Endothelial cell (in vitro differentiated cells): ENCODE measurements at regions not wholly inside any gene's neighbourhood (a gene's known extent, or its start where the extent isn't known, plus 50 kb on each side); places are given as distances from the start of the nearest gene placed in this dataset.

Experiments used
- DNase-seq: peaks from one replicate; pipeline ENCODE4 v3.0.0; 2021; ENCODE audit warnings: low spot score
- H3K27ac Mint-ChIP-seq: one replicate; pipeline ENCODE4 v1.8.0; 2021; ENCODE audit warnings: mixed read lengths, inconsistent platforms; ENCODE audit not compliant: unreplicated experiment
- H3K27me3 Mint-ChIP-seq: one replicate; pipeline ENCODE4 v1.8.0; 2021; ENCODE audit warnings: mild to moderate bottlenecking, moderate library complexity, mixed read lengths, inconsistent platforms; ENCODE audit not compliant: unreplicated experiment
- H3K36me3 Mint-ChIP-seq: one replicate; pipeline ENCODE4 v1.8.0; 2021; ENCODE audit warnings: mild to moderate bottlenecking, low read depth, mixed read lengths, inconsistent platforms; ENCODE audit not compliant: unreplicated experiment
- H3K4me1 Mint-ChIP-seq: one replicate; pipeline ENCODE4 v1.8.0; 2021; ENCODE audit warnings: mild to moderate bottlenecking, mixed read lengths, inconsistent platforms; ENCODE audit not compliant: unreplicated experiment
- H3K4me3 Mint-ChIP-seq: one replicate; pipeline ENCODE4 v1.8.0; 2021; ENCODE audit warnings: mild to moderate bottlenecking, mixed read lengths, inconsistent platforms; ENCODE audit not compliant: unreplicated experiment
- H3K9me3 Mint-ChIP-seq: one replicate; pipeline ENCODE4 v1.8.0; 2021; ENCODE audit warnings: mixed read lengths, inconsistent platforms; ENCODE audit not compliant: unreplicated experiment
- TF ChIP-seq, protein P1 (sequence below): fragments of 200-600 bp; sonication (generic); IDR thresholded peaks from one replicate; pipeline ENCODE4 v1.5.0; 2021; ENCODE audit warnings: antibody characterized with exemption; ENCODE audit not compliant: unreplicated experiment

DNA sequence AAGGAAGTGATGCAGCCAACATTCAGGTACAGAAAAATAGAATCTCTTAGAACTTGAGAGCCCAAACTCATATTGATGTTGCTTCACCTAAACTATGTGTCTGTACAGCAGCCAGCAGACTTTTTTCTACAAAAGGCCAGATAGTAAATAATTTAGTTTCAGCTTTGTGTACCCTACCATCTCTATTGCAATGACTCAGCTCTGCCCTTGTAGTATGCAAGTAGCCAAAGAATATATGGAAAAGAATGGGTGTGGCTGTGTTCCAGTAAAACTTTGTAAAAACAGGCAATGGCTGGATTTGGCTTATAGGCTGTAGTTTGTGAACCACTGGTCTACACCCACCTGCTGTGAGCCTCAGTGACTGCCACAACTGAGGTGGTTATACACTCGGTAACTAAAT lies 392.5 kb upstream of the RARB start:
- Mint-ChIP-seq H3K27ac (no peak overlapping the region), H3K4me1 (no peaks in the 10 kb centered on the region), H3K27me3 (no peaks in the 10 kb centered on the region), H3K4me3 (no peak overlapping the region), H3K36me3 (no peaks in the 10 kb centered on the region), H3K9me3 (no peaks in the 10 kb centered on the region)
- DNase-seq, result no peak
- TF ChIP-seq, protein P1, sequence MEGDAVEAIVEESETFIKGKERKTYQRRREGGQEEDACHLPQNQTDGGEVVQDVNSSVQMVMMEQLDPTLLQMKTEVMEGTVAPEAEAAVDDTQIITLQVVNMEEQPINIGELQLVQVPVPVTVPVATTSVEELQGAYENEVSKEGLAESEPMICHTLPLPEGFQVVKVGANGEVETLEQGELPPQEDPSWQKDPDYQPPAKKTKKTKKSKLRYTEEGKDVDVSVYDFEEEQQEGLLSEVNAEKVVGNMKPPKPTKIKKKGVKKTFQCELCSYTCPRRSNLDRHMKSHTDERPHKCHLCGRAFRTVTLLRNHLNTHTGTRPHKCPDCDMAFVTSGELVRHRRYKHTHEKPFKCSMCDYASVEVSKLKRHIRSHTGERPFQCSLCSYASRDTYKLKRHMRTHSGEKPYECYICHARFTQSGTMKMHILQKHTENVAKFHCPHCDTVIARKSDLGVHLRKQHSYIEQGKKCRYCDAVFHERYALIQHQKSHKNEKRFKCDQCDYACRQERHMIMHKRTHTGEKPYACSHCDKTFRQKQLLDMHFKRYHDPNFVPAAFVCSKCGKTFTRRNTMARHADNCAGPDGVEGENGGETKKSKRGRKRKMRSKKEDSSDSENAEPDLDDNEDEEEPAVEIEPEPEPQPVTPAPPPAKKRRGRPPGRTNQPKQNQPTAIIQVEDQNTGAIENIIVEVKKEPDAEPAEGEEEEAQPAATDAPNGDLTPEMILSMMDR, result no peak

DNA sequence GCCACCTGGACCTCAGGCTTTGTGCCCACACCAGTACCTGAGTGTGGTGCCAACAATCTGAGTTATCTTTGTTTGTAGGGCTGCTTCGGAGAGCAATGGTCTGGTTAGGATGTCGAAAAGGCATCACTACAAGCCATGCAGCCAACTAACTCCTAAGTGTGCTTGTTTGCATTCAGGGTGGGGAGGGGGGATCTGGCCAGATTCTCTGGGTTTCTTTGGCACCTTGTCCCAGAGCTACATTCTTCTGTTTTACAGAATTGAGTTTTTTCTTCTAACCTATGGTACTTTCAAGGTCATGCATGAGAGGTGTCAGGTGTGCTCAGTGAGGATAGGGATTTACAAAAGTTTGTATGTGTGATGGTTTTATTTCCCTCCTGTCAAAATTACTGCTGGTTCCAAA lies 391.4 kb upstream of the RARB start:
- Mint-ChIP-seq H3K4me3 (no peak overlapping the region), H3K36me3 (no peaks in the 10 kb centered on the region), H3K27me3 (no peaks in the 10 kb centered on the region), H3K9me3 (no peaks in the 10 kb centered on the region), H3K4me1 (no peaks in the 10 kb centered on the region), H3K27ac (no peak overlapping the region)
- TF ChIP-seq, protein P1, result no peak
- no peak for DNase-seq

DNA sequence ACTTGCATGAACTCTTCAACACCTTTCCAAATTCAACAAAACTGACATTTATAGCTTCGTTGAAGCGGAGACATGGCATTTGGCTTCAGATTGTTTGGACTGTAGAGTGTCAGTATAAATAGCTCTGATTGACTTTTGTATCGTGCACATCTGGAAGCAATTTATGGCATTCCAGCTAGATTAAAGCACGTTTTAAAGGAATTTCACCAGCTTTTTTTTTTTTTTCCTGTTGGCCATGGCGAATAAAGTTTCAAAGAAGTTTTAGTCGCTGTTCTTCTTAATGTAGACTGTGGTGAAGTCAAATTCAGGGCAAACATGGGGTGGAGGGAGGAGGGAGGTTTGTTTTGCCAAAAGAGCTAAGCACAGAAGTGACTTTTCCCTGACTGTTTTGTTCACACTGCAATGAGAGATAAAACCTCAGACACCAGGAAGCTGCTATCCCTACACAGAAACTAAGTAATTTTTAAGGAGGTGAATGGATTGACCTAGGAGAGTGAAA lies 391.0 kb upstream of the RARB start:
- Mint-ChIP-seq H3K9me3 (no peaks in the 10 kb centered on the region), H3K27ac (no peak overlapping the region), H3K36me3 (no peaks in the 10 kb centered on the region), H3K27me3 (no peaks in the 10 kb centered on the region), H3K4me3 (no peak overlapping the region), H3K4me1 (no peaks in the 10 kb centered on the region)
- TF ChIP-seq, protein P1, result no peak
- no peak for DNase-seq

DNA sequence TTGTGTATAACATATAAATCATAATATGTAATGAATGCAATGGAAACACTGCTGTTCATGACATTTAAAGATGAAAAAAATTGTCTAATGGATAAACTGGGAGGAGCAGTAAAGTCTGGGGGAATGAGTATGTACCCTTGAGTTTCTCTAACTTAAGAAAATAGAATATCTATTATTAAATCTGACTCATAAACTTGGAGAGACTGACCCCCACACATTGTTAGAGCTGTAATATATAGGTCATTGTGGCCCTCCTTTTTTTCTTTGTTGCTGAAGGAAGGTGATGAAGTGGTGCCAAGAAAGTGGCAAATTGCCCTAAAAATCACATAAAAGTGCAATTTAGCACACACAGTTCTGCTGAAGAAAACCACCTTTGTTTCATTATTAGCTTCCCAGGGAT lies 389.8 kb upstream of the RARB start:
- no peak overlapping the region for H3K27ac Mint-ChIP-seq
- TF ChIP-seq, protein P1, result no peak
- H3K9me3 Mint-ChIP-seq, result no peaks in the 10 kb centered on the region
- H3K4me1 Mint-ChIP-seq, result no peaks in the 10 kb centered on the region
- H3K27me3 Mint-ChIP-seq, result no peaks in the 10 kb centered on the region
- DNase-seq, result no peak
- H3K4me3 Mint-ChIP-seq, result no peak overlapping the region
- H3K36me3 Mint-ChIP-seq, result no peaks in the 10 kb centered on the region

DNA sequence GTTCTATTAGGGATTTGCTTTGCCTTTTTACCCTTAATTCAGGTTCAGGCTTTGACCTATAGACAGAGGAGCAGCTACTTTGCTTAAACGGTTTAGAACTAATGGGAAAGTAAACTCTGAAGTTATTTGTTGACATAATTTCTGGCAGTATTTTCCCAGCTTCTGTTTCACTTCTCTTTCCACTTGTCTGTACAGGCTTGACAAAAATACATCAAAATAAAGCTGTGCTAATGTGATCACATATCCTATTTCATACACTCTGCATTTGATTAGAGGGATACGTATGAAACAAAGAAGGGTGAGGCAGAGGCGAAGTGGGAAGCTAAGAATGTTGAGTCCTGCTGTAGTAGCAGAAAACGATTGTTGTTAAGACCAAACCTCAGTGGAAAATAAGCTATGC lies 389.1 kb upstream of the RARB start:
- no peaks in the 10 kb centered on the region for H3K27me3 Mint-ChIP-seq
- H3K36me3 Mint-ChIP-seq, result no peaks in the 10 kb centered on the region
- no peaks in the 10 kb centered on the region for H3K4me1 Mint-ChIP-seq
- H3K9me3 Mint-ChIP-seq, result no peaks in the 10 kb centered on the region
- TF ChIP-seq, protein P1, result no peak
- no peak overlapping the region for H3K27ac Mint-ChIP-seq
- no peak for DNase-seq
- no peak overlapping the region for H3K4me3 Mint-ChIP-seq
